ENCODE measurements at regions not wholly inside any gene's neighbourhood (a gene's known extent, or its start where the extent isn't known, plus 50 kb on each side); places are given as distances from the start of the nearest gene placed in this dataset.

DNA sequence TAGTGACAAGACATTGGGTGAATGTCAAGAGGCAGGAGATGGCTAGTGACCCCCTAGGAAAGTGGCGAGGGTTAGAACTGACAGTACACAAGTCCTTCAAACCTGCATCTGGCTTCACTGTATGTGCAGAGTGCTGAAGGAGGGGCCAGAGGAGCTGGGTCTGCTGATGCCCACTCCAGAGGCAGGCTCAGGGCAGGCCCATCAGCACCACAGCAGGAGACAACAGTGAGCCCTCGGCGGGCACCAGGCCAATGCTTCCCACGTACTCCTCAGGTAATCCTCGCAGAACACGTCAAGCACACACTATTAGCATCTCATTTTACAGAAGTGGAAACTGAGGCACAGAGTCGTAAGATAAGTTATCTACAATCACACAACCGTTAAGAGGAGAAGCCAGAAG lies 76.1 kb upstream of the SH3PXD2B start:
- Histone ChIP-seq H3K36me3 (no peaks in the 10 kb centered on the region), H3K27me3 (no peaks in the 10 kb centered on the region), H3K4me3 (no peak overlapping the region), H3K27ac (no peak overlapping the region), H3K9me3 (no peaks in the 10 kb centered on the region), H3K4me1 (no peaks in the 10 kb centered on the region)
- TF ChIP-seq POLR2A (IDR thresholded peaks at IDR 0.05) (no peak), CTCF (IDR thresholded peaks at IDR 0.05) (no peak)
- intact Hi-C loops (cut with DNase I; ENCODE audit: low total_unique reads) = no loop called here
- DNase-seq = no peak

DNA sequence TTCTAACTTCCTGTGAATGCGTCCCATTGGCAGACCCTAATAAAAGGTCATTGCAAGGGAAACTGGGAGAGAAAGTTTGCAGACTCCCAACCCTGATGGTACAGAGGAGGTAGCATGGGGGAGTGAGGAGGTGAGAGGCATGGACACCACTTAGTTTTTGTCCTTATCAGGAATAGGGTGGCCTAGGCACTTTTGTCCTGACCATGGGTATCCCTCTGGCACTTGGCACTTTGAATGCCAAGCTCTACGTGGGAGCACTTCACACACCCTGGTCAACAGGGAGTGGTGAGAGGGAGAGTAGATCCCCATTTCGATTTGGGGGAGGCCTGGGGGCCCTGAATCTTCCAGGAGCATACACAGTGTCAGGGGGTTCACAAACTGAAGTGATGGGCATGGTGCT lies 75.6 kb upstream of the SH3PXD2B start:
- no peaks in the 10 kb centered on the region for H3K27me3 ChIP-seq
- no peak for TF ChIP-seq CTCF (IDR thresholded peaks at IDR 0.05)
- no peak for TF ChIP-seq POLR2A (IDR thresholded peaks at IDR 0.05)
- no peak overlapping the region for H3K27ac ChIP-seq
- no peak overlapping the region for H3K4me3 ChIP-seq
- intact Hi-C loops (cut with DNase I; ENCODE audit: low total_unique reads) = no loop called here
- DNase-seq = no peak
- H3K4me1 ChIP-seq = no peaks in the 10 kb centered on the region
- H3K36me3 ChIP-seq = no peaks in the 10 kb centered on the region
- no peaks in the 10 kb centered on the region for H3K9me3 ChIP-seq

- H3K4me1 ChIP-seq = peaks cover 0 to 5% of the 10 kb centered on the region in 2 donors
- intact Hi-C loops (cut with DNase I; ENCODE audit: low total_unique reads) = no loop called here
Observed at GRCh38 chr5:172528440-172528839, 74.1 kb upstream of the SH3PXD2B start.

DNA sequence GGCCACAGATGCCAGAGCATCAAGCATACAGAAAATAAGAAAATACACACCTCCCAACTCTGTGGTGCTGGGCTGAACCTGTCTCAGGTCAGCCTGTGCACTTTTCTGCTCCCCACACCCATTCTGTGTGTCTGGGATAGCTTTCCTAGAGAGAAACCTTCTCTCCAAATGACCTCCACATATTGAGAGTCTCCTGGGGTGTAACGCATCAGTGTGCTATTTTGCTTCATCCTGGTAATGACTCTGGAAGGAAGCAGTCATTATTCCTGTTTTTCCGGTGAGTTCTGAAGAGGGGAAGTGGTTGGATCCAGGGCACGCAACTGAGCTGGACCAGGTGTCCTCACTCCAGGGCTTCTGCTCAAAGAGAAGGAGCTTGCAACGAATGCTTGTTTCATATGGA lies 73.2 kb upstream of the SH3PXD2B start:
- H3K4me1 ChIP-seq = peaks cover 0 to 5% of the 10 kb centered on the region in 2 donors
- TF ChIP-seq CTCF (IDR thresholded peaks at IDR 0.05) = no peak
- TF ChIP-seq POLR2A (IDR thresholded peaks at IDR 0.05) = no peak
- no peaks in the 10 kb centered on the region for H3K27me3 ChIP-seq
- H3K36me3 ChIP-seq = no peaks in the 10 kb centered on the region
- H3K4me3 ChIP-seq = no peak overlapping the region
- intact Hi-C loops (cut with DNase I; ENCODE audit: low total_unique reads) = no loop called here
- H3K9me3 ChIP-seq = no peaks in the 10 kb centered on the region
- no peak overlapping the region for H3K27ac ChIP-seq
- no peak for DNase-seq

More at GRCh38 chr5:172528440-172528839, 74.1 kb upstream of the SH3PXD2B start:
- Histone ChIP-seq H3K27ac (no peak overlapping the region), H3K9me3 (no peaks in the 10 kb centered on the region), H3K27me3 (no peaks in the 10 kb centered on the region), H3K36me3 (no peaks in the 10 kb centered on the region), H3K4me3 (no peak overlapping the region)
- DNase-seq = no peak
- no peak for TF ChIP-seq CTCF (IDR thresholded peaks at IDR 0.05)
- TF ChIP-seq POLR2A (IDR thresholded peaks at IDR 0.05) = no peak

GRCh38 chr5:172525996-172526360 lies 71.7 kb upstream of the SH3PXD2B start:
- Histone ChIP-seq H3K9me3 (peaks cover 0 to 4% of the 10 kb centered on the region in 2 donors), H3K27ac (no peak overlapping the region), H3K4me1 (peaks cover 0 to 5% of the 10 kb centered on the region in 2 donors), H3K27me3 (no peaks in the 10 kb centered on the region), H3K36me3 (no peaks in the 10 kb centered on the region), H3K4me3 (no peak overlapping the region)
- TF ChIP-seq POLR2A (IDR thresholded peaks at IDR 0.05) = no peak
- no peak for TF ChIP-seq CTCF (IDR thresholded peaks at IDR 0.05)
- no peak for DNase-seq
- intact Hi-C loops (cut with DNase I; ENCODE audit: low total_unique reads) = no loop called here
